ENCODE measurements at regions not wholly inside any gene's neighbourhood (a gene's known extent, or its start where the extent isn't known, plus 50 kb on each side); places are given as distances from the start of the nearest gene placed in this dataset.
"Not testable (repeated sequence)": the region's sequence is repeated elsewhere in the genome, so short reads cannot be mapped to it uniquely, and the experiment has no call there.

- H3K27me3 Mint-ChIP-seq, result peaks cover 5% of the 10 kb centered on the region
- H3K36me3 Mint-ChIP-seq (ENCODE audit: low read depth), result no peaks in the 10 kb centered on the region
- H3K27ac Mint-ChIP-seq, result no peak overlapping the region
- no peak overlapping the region for H3K4me3 Mint-ChIP-seq
- intact Hi-C loops (cut with micrococcal nuclease), result no loop called here
- H3K4me1 Mint-ChIP-seq, result no peaks in the 10 kb centered on the region
- DNase-seq, result no peak
- no peaks in the 10 kb centered on the region for H3K9me3 Mint-ChIP-seq
Observed at GRCh38 chr2:126952216-126952615, 53.5 kb downstream of the TEX51 start.

GRCh38 chr2:126953483-126953882 lies 54.8 kb downstream of the TEX51 start:
- no peak for DNase-seq
- no peak overlapping the region for H3K4me3 Mint-ChIP-seq
- H3K36me3 Mint-ChIP-seq (ENCODE audit: low read depth), result no peaks in the 10 kb centered on the region
- no peak overlapping the region for H3K27ac Mint-ChIP-seq
- no peaks in the 10 kb centered on the region for H3K9me3 Mint-ChIP-seq
- intact Hi-C loops (cut with micrococcal nuclease), result no loop called here
- no peaks in the 10 kb centered on the region for H3K4me1 Mint-ChIP-seq
- peaks cover 5% of the 10 kb centered on the region for H3K27me3 Mint-ChIP-seq

- no peak for DNase-seq
- Mint-ChIP-seq H3K9me3 (no peaks in the 10 kb centered on the region), H3K4me1 (no peaks in the 10 kb centered on the region), H3K4me3 (no peak overlapping the region), H3K27me3 (peaks cover 5% of the 10 kb centered on the region), H3K27ac (no peak overlapping the region), H3K36me3 (ENCODE audit: low read depth) (no peaks in the 10 kb centered on the region)
- intact Hi-C loops (cut with micrococcal nuclease), result no loop called here
Observed at GRCh38 chr2:126954831-126955230, 56.1 kb downstream of the TEX51 start.

GRCh38 chr2:126956773-126957172 lies 58.1 kb downstream of the TEX51 start:
- H3K4me1 Mint-ChIP-seq; DNase-seq; H3K4me3 Mint-ChIP-seq; intact Hi-C loops (cut with micrococcal nuclease); H3K36me3 Mint-ChIP-seq (ENCODE audit: low read depth); H3K27me3 Mint-ChIP-seq; H3K9me3 Mint-ChIP-seq; H3K27ac Mint-ChIP-seq: not testable (repeated sequence)

GRCh38 chr2:126963390-126963789 lies 64.7 kb downstream of the TEX51 start:
- Mint-ChIP-seq H3K9me3 (no peaks in the 10 kb centered on the region), H3K27me3 (peaks cover 27% of the 10 kb centered on the region), H3K36me3 (ENCODE audit: low read depth) (no peaks in the 10 kb centered on the region), H3K27ac (no peak overlapping the region), H3K4me3 (no peak overlapping the region), H3K4me1 (no peaks in the 10 kb centered on the region)
- DNase-seq, result no peak
- intact Hi-C loops (cut with micrococcal nuclease), result no loop called here

GRCh38 chr2:126966601-126967000 lies 67.9 kb downstream of the TEX51 start:
- intact Hi-C loops (cut with micrococcal nuclease), result no loop called here
- no peak for DNase-seq
- no peak overlapping the region for H3K4me3 Mint-ChIP-seq
- H3K36me3 Mint-ChIP-seq (ENCODE audit: low read depth), result no peaks in the 10 kb centered on the region
- no peaks in the 10 kb centered on the region for H3K9me3 Mint-ChIP-seq
- no peak overlapping the region for H3K27ac Mint-ChIP-seq
- H3K4me1 Mint-ChIP-seq, result no peaks in the 10 kb centered on the region
- peaks cover 47% of the 10 kb centered on the region for H3K27me3 Mint-ChIP-seq

- H3K4me3 Mint-ChIP-seq, result no peak overlapping the region
- no peak for DNase-seq
- peaks cover 49% of the 10 kb centered on the region for H3K27me3 Mint-ChIP-seq
- no peaks in the 10 kb centered on the region for H3K36me3 Mint-ChIP-seq (ENCODE audit: low read depth)
- no peaks in the 10 kb centered on the region for H3K4me1 Mint-ChIP-seq
- H3K9me3 Mint-ChIP-seq, result no peaks in the 10 kb centered on the region
- no peak overlapping the region for H3K27ac Mint-ChIP-seq
- intact Hi-C loops (cut with micrococcal nuclease), result no loop called here
Observed at GRCh38 chr2:126970583-126970982, 71.9 kb downstream of the TEX51 start.

- intact Hi-C loops (cut with micrococcal nuclease), result no loop called here
- Mint-ChIP-seq H3K9me3 (no peaks in the 10 kb centered on the region), H3K27ac (no peak overlapping the region), H3K27me3 (peaks cover 45% of the 10 kb centered on the region), H3K4me3 (no peak overlapping the region), H3K4me1 (no peaks in the 10 kb centered on the region), H3K36me3 (ENCODE audit: low read depth) (no peaks in the 10 kb centered on the region)
- no peak for DNase-seq
Observed at GRCh38 chr2:126971162-126971480, 72.4 kb downstream of the TEX51 start.

GRCh38 chr2:126971481-126972278 lies 73.0 kb downstream of the TEX51 start:
- no peaks in the 10 kb centered on the region for H3K36me3 Mint-ChIP-seq (ENCODE audit: low read depth)
- no peaks in the 10 kb centered on the region for H3K4me1 Mint-ChIP-seq
- H3K4me3 Mint-ChIP-seq, result peak overlapping the region; percentile 69
- peaks cover 43% of the 10 kb centered on the region for H3K27me3 Mint-ChIP-seq
- H3K27ac Mint-ChIP-seq, result no peak overlapping the region
- H3K9me3 Mint-ChIP-seq, result no peaks in the 10 kb centered on the region
- peak; percentile 90 for DNase-seq
- intact Hi-C loops (cut with micrococcal nuclease), result no loop called here

- Mint-ChIP-seq H3K27ac (no peak overlapping the region), H3K27me3 (peaks cover 39% of the 10 kb centered on the region), H3K36me3 (ENCODE audit: low read depth) (no peaks in the 10 kb centered on the region), H3K9me3 (no peaks in the 10 kb centered on the region), H3K4me3 (no peak overlapping the region), H3K4me1 (no peaks in the 10 kb centered on the region)
- intact Hi-C loops (cut with micrococcal nuclease), result no loop called here
- no peak for DNase-seq
Observed at GRCh38 chr2:126972279-126972626, 73.6 kb downstream of the TEX51 start.

- Mint-ChIP-seq H3K9me3 (no peaks in the 10 kb centered on the region), H3K36me3 (ENCODE audit: low read depth) (no peaks in the 10 kb centered on the region), H3K27me3 (peaks cover 33% of the 10 kb centered on the region), H3K4me3 (no peak overlapping the region), H3K4me1 (no peaks in the 10 kb centered on the region), H3K27ac (no peak overlapping the region)
- no peak for DNase-seq
- intact Hi-C loops (cut with micrococcal nuclease), result no loop called here
Observed at GRCh38 chr2:126973745-126974144, 75.1 kb downstream of the TEX51 start.

GRCh38 chr2:126975671-126976655 lies 77.3 kb downstream of the TEX51 start:
- Mint-ChIP-seq H3K9me3 (no peaks in the 10 kb centered on the region), H3K27ac (no peak overlapping the region), H3K4me1 (no peaks in the 10 kb centered on the region), H3K36me3 (ENCODE audit: low read depth) (no peaks in the 10 kb centered on the region), H3K4me3 (no peak overlapping the region), H3K27me3 (peaks cover 15% of the 10 kb centered on the region)
- DNase-seq, result no peak
- intact Hi-C loops (cut with micrococcal nuclease), result no loop called here

- no peaks in the 10 kb centered on the region for H3K36me3 Mint-ChIP-seq (ENCODE audit: low read depth)
- no peak for DNase-seq
- no peak overlapping the region for H3K4me3 Mint-ChIP-seq
- no peak overlapping the region for H3K27ac Mint-ChIP-seq
- H3K27me3 Mint-ChIP-seq, result peaks cover 11% of the 10 kb centered on the region
- intact Hi-C loops (cut with micrococcal nuclease), result no loop called here
- no peaks in the 10 kb centered on the region for H3K4me1 Mint-ChIP-seq
- H3K9me3 Mint-ChIP-seq, result no peaks in the 10 kb centered on the region
Observed at GRCh38 chr2:126976721-126977328, 78.1 kb downstream of the TEX51 start.

- intact Hi-C loops (cut with micrococcal nuclease), result no loop called here
- peaks cover 2% of the 10 kb centered on the region for H3K27me3 Mint-ChIP-seq
Observed at GRCh38 chr2:126978333-126978732, 79.6 kb downstream of the TEX51 start.

More at GRCh38 chr2:126978333-126978732, 79.6 kb downstream of the TEX51 start:
- DNase-seq, result no peak
- Mint-ChIP-seq H3K9me3 (no peaks in the 10 kb centered on the region), H3K4me1 (no peaks in the 10 kb centered on the region), H3K4me3 (no peak overlapping the region), H3K27ac (no peak overlapping the region), H3K36me3 (ENCODE audit: low read depth) (no peaks in the 10 kb centered on the region)
